GM21360 (cell line): ENCODE measurements at regions not wholly inside any gene's neighbourhood (a gene's known extent, or its start where the extent isn't known, plus 50 kb on each side); places are given as distances from the start of the nearest gene placed in this dataset.

Source experiments
- ATAC-seq: cut with Tn5 transposase; IDR thresholded peaks from one replicate; pipeline ENCODE4 v1.9.1; 2021; ENCODE audit warnings: mild to moderate bottlenecking, moderate library complexity; ENCODE audit not compliant: unreplicated experiment

DNA sequence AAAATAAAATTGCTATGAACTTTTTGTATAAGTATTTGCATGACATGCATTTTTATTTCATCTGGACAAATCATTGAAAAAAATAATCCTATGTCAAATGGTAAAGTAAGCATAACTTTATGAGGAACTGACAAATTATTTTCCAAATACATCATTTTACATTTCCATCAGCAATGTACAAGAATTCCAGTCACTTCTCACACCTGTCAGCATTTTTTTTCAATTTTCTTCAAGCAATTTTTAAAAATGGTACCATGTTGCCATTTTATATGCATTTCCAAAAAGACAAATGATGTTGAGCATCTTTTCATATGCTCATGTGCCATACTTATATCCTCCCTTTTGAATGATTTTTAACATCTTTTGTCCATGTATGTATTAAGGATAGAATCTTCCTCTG is 961.7 kb upstream of the PIK3C3 start:
- no peak for ATAC-seq

DNA sequence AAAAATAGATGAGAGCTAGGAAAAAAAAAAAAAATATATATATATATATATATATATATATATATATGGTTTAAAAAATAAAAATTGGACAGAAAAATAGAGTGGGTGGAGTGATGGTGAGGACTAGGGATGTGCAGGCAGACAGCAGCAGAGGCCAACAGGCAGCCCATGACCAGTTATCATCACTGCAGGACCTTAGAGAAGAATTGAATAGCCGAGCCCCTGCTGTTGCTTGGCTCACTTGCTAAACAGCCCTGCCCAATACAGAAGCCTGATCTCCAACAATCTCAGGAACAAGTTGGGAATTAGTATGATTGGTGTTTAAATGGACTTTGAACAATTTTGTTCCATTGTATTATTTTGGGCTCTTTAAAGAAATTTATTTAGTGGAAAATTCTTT is 967.5 kb upstream of the PIK3C3 start:
- no peak for ATAC-seq

- ATAC-seq, result no peak
Observed at GRCh38 chr18:40985436-40985835, 969.6 kb upstream of the PIK3C3 start.

DNA sequence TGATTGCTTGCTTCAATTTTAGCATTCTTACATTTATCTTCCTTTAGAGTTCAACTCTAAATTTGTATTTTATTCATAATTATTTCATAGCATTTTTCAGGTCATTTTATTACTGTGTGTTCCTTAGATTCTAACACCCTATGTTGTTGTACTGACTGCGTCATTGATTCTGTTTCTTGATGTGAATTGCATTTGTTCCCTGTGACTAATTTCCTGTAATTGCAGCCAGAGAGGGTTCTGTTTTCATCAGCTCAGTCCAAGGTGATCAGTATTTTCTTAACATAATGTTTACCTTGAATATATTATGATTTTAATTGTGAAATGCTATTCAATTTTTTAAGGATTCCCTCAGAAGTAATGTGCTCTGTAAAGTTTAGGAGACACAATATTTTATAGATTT is 970.2 kb upstream of the PIK3C3 start:
- no peak for ATAC-seq

GRCh38 chr18:40983835-40984234 is 971.2 kb upstream of the PIK3C3 start:
- no peak for ATAC-seq

DNA sequence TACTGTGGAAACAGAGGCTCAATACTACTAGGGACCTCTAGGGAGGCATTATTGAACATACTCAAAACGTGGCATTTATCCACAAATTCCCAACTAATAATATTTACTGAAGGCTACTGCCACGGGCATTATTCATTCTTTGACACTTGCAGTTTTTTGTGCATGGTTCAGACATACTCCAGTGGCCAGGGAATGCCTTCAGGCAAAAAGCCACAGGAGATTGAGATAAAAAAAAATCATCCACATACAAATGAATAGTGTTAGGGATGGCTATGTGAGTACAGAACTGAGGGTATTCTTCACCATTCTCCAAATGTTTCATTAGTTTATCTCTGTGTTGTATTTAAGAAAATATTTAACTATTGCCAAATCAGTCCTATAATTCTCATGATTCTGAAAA is 974.9 kb upstream of the PIK3C3 start:
- no peak for ATAC-seq

GRCh38 chr18:40976050-40976449 is 979.0 kb upstream of the PIK3C3 start:
- no peak for ATAC-seq

DNA sequence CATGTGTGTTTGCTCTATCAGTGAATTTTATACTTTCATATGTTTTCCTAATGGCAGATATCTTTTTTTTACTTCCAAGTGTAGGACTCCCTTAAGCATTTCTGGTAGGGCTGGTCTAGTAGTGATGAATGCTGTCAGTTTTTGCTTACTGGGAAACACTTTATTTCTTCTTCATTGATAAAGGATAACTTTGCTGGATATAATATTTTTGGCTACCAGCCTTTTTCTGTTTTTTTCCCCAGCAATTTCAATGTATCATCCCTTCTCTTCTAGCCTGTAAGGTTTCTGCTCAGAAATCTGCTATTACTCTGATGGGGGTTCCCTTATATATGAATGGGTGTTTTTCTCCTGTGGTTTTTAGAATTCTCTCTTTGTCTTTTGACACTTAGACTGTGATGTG is 980.6 kb upstream of the PIK3C3 start:
- ATAC-seq, result no peak

DNA sequence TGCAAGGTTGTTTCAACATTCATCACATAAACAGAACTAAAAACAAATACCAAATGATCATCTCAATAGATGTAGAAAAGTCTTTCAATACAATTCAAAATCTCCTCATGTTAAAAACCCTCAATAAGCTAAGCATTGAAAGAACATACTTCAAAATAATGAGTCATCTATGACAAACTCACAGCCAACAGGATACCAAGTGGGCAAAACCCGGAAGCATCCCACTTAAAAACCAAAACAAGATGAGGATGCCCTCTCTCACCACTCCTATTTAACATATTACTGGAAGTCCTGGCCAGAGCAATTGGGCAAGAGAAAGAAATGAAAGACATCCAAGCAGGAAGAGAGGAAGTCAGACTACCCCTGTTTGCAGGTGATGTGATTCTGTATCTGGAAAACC is 992.2 kb upstream of the PIK3C3 start:
- no peak for ATAC-seq

- no peak for ATAC-seq
Observed at GRCh38 chr18:40957533-40958070, 997.4 kb upstream of the PIK3C3 start.

GRCh38 chr18:40956213-40956612 is 998.8 kb upstream of the PIK3C3 start:
- no peak for ATAC-seq

- ATAC-seq, result no peak
Observed at GRCh38 chr18:40955351-40955750, 999.7 kb upstream of the PIK3C3 start.

DNA sequence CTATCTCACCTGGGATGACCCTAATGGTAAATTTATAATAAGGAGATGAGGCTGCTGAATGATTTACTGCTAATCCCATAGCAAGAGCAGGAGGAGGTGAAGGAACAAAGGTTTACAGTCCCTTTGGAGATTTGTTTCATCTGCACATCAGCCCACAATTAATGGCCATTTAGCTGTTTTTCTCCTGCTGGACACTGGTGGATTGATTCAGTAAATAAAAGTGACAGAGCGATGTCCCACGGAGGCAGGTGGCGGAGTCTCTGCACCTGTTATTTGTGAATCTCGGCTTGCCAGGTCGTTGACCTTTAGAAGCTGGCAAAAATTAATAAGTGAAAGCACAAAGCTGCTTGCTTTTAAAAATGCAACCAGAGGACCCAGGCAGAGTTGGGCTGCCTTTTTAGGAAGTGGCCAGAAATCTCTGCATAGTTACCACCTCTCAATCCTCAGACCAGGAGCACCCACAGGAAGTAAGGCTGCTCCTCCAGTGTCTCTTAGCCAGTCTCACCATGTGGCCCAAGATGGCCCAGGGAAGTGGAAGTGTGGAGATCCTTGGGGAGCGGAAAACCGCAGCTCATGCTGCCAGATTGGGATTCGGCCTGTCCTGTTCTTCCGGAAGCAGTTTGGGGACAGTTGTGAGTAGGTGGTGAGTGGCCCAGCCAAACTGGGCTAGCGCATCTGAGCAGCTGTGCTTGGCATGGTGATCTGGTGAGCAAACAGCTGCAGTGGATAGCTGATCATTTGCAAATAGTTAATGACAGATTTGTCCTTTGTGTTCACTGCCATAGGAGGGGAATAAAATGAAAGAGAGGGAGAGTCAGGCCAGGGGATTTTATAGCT is 1005.7 kb upstream of the PIK3C3 start:
- ATAC-seq, result no peak

- no peak for ATAC-seq
Observed at GRCh38 chr18:40944576-40944975, 1010.5 kb upstream of the PIK3C3 start.

GRCh38 chr18:40939656-40940515 is 1015.1 kb upstream of the PIK3C3 start:
- ATAC-seq, result no peak

- no peak for ATAC-seq
Observed at GRCh38 chr18:40938615-40939014, 1016.4 kb upstream of the PIK3C3 start.

DNA sequence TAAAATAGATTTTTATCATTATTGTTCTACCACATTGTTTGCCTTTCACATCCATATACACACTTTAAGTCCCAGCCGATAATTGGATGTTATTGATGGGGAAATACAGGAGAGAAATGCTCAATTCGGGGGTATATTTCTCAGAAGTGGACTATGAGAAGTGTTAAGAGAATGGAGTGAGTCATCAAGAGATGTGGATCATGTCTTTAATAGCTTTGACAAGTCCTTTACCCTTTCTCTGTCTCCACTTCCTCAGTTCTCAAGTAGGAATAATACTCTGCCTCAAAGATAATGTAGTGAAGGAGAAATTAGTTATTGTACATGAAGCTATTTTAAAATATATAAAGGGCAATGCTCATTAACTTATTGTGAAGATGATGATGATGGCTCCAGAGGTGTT is 1017.6 kb upstream of the PIK3C3 start:
- no peak for ATAC-seq

DNA sequence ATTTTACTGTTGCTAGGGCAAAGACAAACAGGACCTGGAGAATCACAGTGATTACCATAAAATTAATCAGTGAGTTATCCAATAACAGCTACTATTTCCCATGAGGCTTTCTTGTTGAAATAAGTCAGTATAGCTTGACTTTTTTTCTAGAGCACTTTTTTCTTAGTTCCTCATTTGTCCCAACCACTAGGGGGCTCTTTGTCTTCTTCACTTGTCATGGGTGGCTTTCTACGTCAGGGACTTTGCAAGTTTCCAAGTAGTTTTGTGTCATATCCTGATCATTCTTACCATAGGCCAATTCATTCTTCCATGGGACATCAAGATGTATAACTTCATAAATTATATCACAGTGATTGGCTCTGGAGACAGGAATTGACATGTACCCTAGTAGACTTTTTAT is 1019.6 kb upstream of the PIK3C3 start:
- ATAC-seq, result no peak

- ATAC-seq, result no peak
Observed at GRCh38 chr18:40932862-40933261, 1022.2 kb upstream of the PIK3C3 start.

- ATAC-seq, result no peak
Observed at GRCh38 chr18:40930211-40930882, 1024.7 kb upstream of the PIK3C3 start.

DNA sequence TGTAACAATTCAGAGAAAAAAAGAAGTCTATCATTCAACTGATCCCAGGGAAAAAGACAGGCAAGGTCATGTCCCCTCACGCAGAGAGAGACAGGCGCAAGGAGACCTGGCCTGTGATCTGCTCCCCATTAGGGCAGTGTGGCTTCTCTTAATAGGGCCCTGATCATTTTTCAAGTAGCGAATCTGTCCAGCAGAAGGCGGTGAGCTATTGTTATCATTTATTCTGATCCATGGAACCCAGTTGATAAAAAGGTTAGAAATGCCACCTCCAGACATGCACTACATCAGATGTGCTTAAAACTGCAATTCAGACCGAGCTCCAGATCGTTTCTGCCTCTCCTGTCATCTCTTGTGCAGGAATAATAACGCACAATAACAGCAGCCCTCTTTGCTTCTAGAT is 1025.6 kb upstream of the PIK3C3 start:
- ATAC-seq, result no peak
